Smooth muscle cell (in vitro differentiated cells): ENCODE measurements at regions not wholly inside any gene's neighbourhood (a gene's known extent, or its start where the extent isn't known, plus 50 kb on each side); places are given as distances from the start of the nearest gene placed in this dataset.

Source experiments
- DNase-seq: peaks from one replicate; lab custom pipeline; 2025; ENCODE audit not compliant: unreplicated experiment; lab: John Stamatoyannopoulos, UW
- H2AFZ ChIP-seq: fragments of 200-600 bp; sonication (generic); 2 replicates; pipeline ENCODE4 v1.6.0; 2016; ENCODE audit warnings: antibody characterized with exemption, low read depth, mild to moderate bottlenecking
- H3F3A ChIP-seq: fragments of 200-600 bp; sonication (generic); 2 replicates; pipeline ENCODE4 v1.6.0; 2017; ENCODE audit warnings: antibody characterized with exemption, low read depth
- H3K27ac ChIP-seq: fragments of 200-600 bp; sonication (generic); 2 replicates; pipeline ENCODE4 v1.5.1; 2016; ENCODE audit warnings: low read depth, mild to moderate bottlenecking
- H3K27me3 ChIP-seq: fragments of 200-600 bp; sonication (generic); 2 replicates; pipeline ENCODE4 v1.6.1; 2016; ENCODE audit warnings: low read depth, mild to moderate bottlenecking
- H3K36me3 ChIP-seq: fragments of 200-600 bp; sonication (generic); 2 replicates; pipeline ENCODE4 v1.5.1; 2016; ENCODE audit warnings: low read depth
- H3K4me1 ChIP-seq: fragments of 200-600 bp; sonication (generic); 2 replicates; pipeline ENCODE4 v1.5.1; 2016; ENCODE audit warnings: low read depth
- H3K4me2 ChIP-seq: fragments of 200-600 bp; sonication (generic); 2 replicates; pipeline ENCODE4 v1.6.0; 2016; ENCODE audit warnings: mild to moderate bottlenecking
- H3K4me3 ChIP-seq: fragments of 200-600 bp; sonication (generic); 2 replicates; pipeline ENCODE4 v1.5.1; 2016; ENCODE audit warnings: mild to moderate bottlenecking
- H3K79me2 ChIP-seq: fragments of 200-600 bp; sonication (generic); 2 replicates; pipeline ENCODE4 v1.6.0; 2016; ENCODE audit warnings: low read depth, mild to moderate bottlenecking
- H3K9ac ChIP-seq: fragments of 200-600 bp; sonication (generic); 2 replicates; pipeline ENCODE4 v1.6.0; 2016; ENCODE audit warnings: low read depth
- H3K9me3 ChIP-seq: fragments of 200-600 bp; sonication (generic); replicated peaks from 2 replicates; pipeline ENCODE4 v1.5.1; 2016; ENCODE audit warnings: low read depth
- H4K20me1 ChIP-seq: fragments of 200-600 bp; sonication (generic); 2 replicates; pipeline ENCODE4 v1.6.0; 2016; ENCODE audit warnings: low read depth
- CTCF ChIP-seq: fragments of 200-600 bp; sonication (generic); IDR thresholded peaks from 2 replicates; pipeline ENCODE4 v1.5.1; 2017; ENCODE audit warnings: borderline replicate concordance, mild to moderate bottlenecking, antibody characterized with exemption; ENCODE audit not compliant: insufficient read depth, poor library complexity, severe bottlenecking
- whole genome bisulfite sequencing: methylation state at CpG from one replicate; pipeline ENCODE4 v1.1.7; 2016; ENCODE audit warnings: low lambda C conversion rate; 5-methylcytosine and 5-hydroxymethylcytosine counted together

GRCh38 chr17:72280881-72281280 is 160.1 kb downstream of the SOX9 start:
- no peak for DNase-seq
- H3K79me2 ChIP-seq: no peaks in the 10 kb centered on the region
- H3K27ac ChIP-seq: no peak overlapping the region
- 96% methylated on average over 3 of the region's 3 CpGs for WGBS
- H3K36me3 ChIP-seq: no peaks in the 10 kb centered on the region
- no peak overlapping the region for H3K9ac ChIP-seq
- no peak for TF ChIP-seq CTCF
- H3K4me3 ChIP-seq: no peak overlapping the region
- H2AFZ ChIP-seq: no peak overlapping the region
- H3K4me2 ChIP-seq: no peak overlapping the region
- H3K27me3 ChIP-seq: no peaks in the 10 kb centered on the region
- no peaks in the 10 kb centered on the region for H3F3A ChIP-seq
- H3K9me3 ChIP-seq: no peaks in the 10 kb centered on the region
- no peaks in the 10 kb centered on the region for H4K20me1 ChIP-seq
- no peaks in the 10 kb centered on the region for H3K4me1 ChIP-seq

- 90% methylated on average over 3 of the region's 3 CpGs for WGBS
- H3K27me3 ChIP-seq: no peaks in the 10 kb centered on the region
- no peak for DNase-seq
- no peaks in the 10 kb centered on the region for H4K20me1 ChIP-seq
- no peak overlapping the region for H3K4me3 ChIP-seq
- no peak overlapping the region for H2AFZ ChIP-seq
- H3F3A ChIP-seq: no peaks in the 10 kb centered on the region
- no peak for TF ChIP-seq CTCF
- no peaks in the 10 kb centered on the region for H3K4me1 ChIP-seq
- H3K79me2 ChIP-seq: no peaks in the 10 kb centered on the region
- H3K27ac ChIP-seq: no peak overlapping the region
- no peaks in the 10 kb centered on the region for H3K36me3 ChIP-seq
- no peak overlapping the region for H3K4me2 ChIP-seq
- no peaks in the 10 kb centered on the region for H3K9me3 ChIP-seq
- H3K9ac ChIP-seq: no peak overlapping the region
These were observed 161.7 kb downstream of the SOX9 start for GRCh38 chr17:72282439-72283029.

GRCh38 chr17:72284806-72285205 is 164.0 kb downstream of the SOX9 start:
- H3K36me3 ChIP-seq: no peaks in the 10 kb centered on the region
- TF ChIP-seq CTCF: no peak
- H2AFZ ChIP-seq: no peak overlapping the region
- DNase-seq: no peak
- no peaks in the 10 kb centered on the region for H3K27me3 ChIP-seq
- no peaks in the 10 kb centered on the region for H3K9me3 ChIP-seq
- H3K4me2 ChIP-seq: no peak overlapping the region
- no peak overlapping the region for H3K27ac ChIP-seq
- H3K4me3 ChIP-seq: no peak overlapping the region
- WGBS: 91% methylated on average over 4 of the region's 4 CpGs
- no peaks in the 10 kb centered on the region for H3F3A ChIP-seq
- H3K79me2 ChIP-seq: no peaks in the 10 kb centered on the region
- no peaks in the 10 kb centered on the region for H4K20me1 ChIP-seq
- H3K4me1 ChIP-seq: no peaks in the 10 kb centered on the region
- no peak overlapping the region for H3K9ac ChIP-seq

GRCh38 chr17:72287586-72287985 is 166.8 kb downstream of the SOX9 start:
- Histone ChIP-seq H3K4me2 (no peak overlapping the region), H3K27ac (no peak overlapping the region)

More at GRCh38 chr17:72287586-72287985, 166.8 kb downstream of the SOX9 start:
- no peak for DNase-seq
- no peaks in the 10 kb centered on the region for H3K36me3 ChIP-seq
- no peak overlapping the region for H3K4me3 ChIP-seq
- TF ChIP-seq CTCF: no peak
- H3K4me1 ChIP-seq: no peaks in the 10 kb centered on the region
- WGBS: 87% methylated on average over 4 of the region's 4 CpGs
- H3K79me2 ChIP-seq: no peaks in the 10 kb centered on the region
- H2AFZ ChIP-seq: no peak overlapping the region
- no peaks in the 10 kb centered on the region for H3F3A ChIP-seq
- no peak overlapping the region for H3K9ac ChIP-seq
- no peaks in the 10 kb centered on the region for H3K9me3 ChIP-seq
- no peaks in the 10 kb centered on the region for H3K27me3 ChIP-seq
- no peaks in the 10 kb centered on the region for H4K20me1 ChIP-seq
